ENCODE measurements at regions not wholly inside any gene's neighbourhood (a gene's known extent, or its start where the extent isn't known, plus 50 kb on each side); places are given as distances from the start of the nearest gene placed in this dataset.

DNA sequence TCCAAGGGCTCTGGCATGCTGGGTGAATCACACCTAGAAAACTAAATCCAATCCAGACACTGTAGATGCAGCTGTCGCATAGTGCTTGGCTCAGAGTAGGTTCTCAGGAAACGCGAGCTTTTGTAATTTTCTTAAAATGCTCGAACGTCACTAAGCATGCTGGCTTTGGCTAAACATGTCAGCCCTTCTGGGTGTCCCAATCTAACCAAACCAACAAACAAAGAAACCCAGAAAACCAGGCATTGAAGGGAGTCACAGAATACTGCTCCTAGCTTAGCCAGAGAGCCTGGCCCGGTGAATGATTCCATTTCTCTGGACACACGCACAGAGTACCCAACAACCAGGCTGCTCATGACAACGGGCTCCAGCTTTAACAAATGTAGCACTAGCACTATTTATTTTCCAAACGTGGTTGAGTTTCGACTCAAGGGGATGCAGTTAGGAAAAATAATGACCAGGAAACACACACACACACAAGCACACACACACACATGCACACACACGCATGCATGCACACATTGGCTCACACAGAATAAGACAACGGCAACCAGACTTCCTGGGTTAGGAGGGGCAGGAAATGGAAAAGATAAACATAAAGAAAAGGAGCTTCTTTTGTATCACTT lies 492.6 kb downstream of the MIAT start:
- DNase-seq: no peak

DNA sequence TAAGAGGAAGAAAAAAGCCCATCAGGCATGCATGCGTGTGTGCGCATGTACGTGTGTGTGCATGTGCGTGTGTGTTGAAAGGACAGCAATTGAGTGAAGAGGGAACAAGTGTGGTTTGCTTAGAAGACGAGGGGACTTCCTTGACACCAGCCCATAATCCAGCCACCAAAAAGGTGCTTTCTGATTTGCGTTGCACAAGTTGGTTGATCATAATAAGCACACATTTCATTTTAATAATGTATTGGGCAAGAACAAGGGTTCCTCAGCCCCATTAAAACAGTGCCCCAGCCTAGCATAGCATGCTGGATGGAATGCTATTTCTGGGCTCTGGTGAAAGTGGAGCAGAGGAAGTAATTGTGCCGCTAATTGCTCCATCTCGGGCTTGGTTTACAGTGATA lies 493.2 kb downstream of the MIAT start:
- no peak for DNase-seq

DNA sequence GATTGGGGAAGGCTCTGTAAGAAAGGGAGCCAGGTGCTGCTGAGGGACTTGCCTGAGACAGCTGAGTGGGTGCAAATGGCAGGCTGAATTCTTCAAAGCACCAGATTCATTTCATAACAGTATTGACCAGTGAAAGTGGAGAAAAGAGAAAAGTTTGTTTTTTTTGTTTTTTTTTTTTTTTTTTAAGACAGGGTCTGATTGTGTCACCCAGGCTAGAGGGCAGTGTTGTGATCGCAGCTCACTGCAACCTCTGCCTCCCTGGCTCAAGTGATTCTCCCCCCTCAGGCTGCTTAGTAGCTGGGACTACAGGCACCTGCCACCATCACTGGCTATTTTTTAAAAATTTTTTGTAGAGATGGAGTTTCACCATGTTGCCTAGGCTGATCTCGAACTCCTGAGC lies 494.0 kb downstream of the MIAT start:
- no peak for DNase-seq

DNA sequence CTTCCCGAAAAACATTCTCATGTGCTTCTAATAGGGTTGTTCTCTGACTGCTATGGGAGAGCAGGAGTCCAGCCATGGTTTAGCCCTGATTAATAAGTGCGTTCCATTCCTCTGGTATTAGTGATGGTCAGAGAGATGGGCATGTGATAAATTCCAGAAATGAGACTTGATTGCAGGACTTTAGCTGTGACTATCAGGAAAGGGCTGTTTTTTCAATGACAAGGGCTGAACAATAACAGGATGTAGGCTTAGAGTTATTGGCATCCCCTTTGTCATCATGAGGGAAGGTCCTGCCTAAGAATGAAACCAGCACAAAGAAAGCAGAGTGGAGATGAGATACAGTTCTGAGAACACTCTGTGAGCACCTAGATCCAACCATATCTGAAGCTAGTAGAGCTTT lies 494.6 kb downstream of the MIAT start:
- DNase-seq: no peak

DNA sequence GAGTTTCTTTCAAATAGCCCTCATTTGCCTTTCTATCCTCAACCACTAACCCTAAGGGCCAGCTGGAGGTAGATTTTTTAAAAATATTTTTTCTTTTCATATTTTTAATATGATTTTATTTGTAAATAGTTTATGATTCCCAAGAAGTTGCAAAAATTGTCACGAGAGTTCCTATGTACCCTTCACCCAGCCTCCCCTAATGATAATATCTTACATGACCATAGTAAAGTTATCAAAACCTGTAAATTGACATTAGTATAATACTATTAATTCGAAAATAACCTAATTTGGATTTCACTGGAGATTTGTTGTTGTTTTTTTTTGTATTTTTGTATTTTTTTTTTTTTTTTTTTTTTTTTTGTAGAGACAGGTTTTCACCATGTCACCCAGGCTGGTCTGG lies 495.5 kb downstream of the MIAT start:
- DNase-seq: no peak

- DNase-seq: no peak
These were observed 496.0 kb downstream of the MIAT start for GRCh38 chr22:27153386-27153785.

DNA sequence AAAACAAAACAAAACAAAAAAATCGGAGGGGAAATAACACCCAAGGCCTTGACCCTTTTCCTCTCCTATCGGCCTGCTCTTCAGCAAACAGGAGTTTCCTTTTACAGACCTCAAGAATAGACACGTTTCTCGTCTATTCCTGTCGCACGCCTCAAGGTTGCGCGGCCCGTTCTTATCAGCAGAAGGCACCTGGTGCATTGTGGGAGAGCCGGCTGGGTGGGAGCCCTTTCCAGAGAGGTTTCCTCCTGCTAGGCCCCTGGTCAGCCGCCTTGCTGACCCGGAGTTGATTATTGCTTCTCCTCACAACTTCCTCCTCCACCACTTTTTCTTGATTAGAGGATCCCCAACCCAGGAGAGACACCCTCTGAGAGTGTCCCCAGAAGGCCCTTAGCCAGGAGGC lies 497.3 kb downstream of the MIAT start:
- no peak for DNase-seq

DNA sequence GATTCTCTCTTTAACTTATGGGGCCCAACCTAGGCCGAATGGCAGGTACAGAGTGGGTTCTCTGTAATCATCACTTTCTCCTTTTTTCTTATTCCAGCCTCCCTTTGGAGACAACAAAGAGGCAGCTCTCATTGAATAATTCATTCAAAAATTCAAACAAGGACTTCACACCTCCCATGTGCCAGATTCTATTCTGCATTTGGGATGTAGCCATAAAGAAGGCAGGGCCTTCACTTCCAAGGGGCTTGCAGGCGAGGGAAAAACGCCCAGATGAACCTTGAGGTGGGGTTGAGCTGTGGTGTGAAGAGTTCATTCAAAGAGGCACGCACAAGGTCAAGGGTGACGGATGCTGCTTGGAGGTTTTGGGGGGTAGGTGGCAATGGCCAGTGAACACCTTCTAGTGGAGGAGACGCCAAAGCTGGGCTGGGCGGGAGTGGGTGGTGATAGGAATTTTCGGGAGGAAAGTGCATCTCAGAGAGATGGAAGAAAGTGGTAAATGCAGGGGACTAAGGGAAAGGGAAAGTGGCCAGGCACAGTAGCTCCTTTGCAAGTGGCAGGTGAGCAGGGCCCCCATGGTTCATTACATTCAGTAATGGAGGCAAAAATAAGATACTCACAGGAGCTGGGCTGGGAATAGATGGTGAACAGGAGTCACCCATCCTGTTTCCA lies 499.6 kb downstream of the MIAT start:
- no peak for DNase-seq

DNA sequence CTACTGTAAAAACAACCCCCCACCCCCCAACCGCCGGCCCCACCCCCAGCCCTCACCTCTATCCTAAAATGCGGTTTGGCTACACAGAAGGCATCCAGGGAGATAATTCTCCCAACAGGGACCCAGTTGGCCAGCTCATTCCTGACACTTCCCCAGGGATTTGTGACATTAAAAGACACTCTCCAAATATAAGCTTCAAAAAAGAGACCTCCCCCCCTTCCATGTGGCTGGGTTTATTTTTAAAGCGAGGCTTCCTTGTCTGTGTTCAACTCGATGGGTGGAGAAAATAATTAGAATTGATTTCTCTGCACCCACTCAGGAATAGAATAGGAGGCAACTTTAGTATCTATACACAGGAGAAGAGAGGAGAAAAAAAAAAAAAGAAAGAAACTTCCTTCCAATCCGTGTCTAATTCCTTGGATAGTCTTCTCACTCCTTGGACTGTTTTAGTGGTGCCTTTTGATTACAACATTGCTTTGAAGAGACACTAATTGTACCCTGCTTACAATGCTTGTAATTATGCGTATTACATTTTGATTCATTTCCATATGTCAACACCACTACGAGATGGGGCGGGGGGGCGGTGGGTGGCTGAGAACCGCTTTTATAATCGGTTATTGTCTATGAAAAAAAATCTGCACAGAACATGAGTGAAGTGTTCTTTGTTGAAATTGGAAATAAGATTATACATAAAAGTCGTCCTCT lies 500.4 kb downstream of the MIAT start:
- DNase-seq: no peak

- DNase-seq: no peak
These were observed 501.6 kb downstream of the MIAT start for GRCh38 chr22:27159016-27159415.

GRCh38 chr22:27159716-27160295 lies 502.4 kb downstream of the MIAT start:
- DNase-seq: no peak

- no peak for DNase-seq
These were observed 506.1 kb downstream of the MIAT start for GRCh38 chr22:27163162-27164137.

GRCh38 chr22:27164781-27165503 lies 507.6 kb downstream of the MIAT start:
- DNase-seq: no peak

- no peak for DNase-seq
These were observed 511.3 kb downstream of the MIAT start for GRCh38 chr22:27168681-27169080.

DNA sequence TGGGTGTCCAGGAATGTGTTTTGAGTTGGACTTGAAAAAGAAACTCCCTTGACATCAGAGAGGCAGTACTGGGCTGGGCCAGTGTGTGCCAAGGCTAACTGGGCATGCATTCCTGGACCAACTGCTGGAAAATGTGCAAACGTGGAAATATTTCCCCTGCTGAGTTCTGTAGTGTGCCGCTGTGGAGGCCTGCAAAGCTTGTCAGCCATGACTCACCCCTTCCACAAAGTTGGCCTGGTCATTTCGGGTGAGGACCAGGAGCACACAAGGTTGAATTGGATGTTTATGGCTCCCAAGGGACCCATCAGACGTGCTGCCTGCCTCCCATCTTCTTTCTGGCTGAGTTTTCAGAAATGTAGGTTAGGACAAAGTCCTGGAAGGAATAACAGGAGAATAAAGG lies 513.1 kb downstream of the MIAT start:
- DNase-seq: no peak

GRCh38 chr22:27171212-27171611 lies 513.8 kb downstream of the MIAT start:
- no peak for DNase-seq

DNA sequence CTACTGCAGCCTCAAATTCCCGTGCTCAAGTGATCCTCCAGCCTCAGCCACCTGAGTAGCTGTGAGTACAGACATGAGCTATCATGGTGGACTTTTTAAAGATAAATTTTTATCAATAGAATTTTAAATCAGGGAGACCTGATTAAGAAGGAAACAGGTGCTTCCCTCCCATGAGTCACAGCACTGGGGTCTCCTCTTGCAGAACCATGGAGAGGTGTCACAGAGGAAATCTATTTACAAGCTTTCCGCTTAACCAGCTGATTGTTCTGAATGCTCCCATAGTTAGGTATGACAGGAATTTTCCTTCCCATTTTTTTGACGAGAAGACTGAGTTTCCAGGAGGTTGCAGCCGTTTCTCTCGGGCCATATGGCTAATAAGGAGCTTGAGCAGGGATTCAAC lies 516.1 kb downstream of the MIAT start:
- DNase-seq: no peak

DNA sequence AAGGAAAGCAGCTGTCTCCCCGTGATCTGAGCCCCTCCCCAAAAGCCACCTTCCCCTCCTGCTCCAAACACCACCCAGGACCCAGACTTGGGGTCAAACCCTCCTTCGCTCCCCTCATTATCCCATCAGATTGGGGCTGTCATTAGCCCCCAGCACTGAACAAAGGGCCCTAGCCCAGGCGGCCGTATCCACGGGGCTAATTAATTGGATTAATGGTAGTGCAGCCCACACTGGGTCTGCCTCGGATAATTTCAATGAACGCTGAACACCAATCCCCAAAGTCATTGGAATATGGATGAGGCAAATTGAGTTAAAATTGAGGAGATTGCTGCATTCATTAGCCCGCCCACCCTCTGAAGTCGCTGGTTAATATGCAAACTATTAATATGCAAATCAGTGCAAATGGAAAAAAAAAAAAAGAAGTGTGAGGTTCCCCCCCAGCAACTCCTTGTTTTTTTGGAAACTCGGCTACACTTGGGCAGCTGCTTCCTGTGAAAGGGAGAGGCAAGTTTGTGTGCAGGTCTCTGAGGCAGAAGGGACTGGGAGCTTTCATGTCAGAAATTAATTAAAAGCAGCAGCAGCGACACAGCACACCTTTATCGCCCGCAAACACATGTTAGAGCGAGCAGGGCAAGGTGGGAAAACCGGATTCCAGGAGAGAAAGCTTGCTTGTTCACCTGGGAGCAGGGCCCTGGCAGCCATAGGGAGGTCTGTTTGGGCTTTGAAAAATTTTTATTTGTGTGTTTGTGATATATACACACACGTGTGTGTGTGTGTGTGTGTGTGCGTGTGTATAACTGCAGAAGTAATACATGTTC lies 517.8 kb downstream of the MIAT start:
- no peak for DNase-seq

- no peak for DNase-seq
These were observed 518.6 kb downstream of the MIAT start for GRCh38 chr22:27175974-27176373.

DNA sequence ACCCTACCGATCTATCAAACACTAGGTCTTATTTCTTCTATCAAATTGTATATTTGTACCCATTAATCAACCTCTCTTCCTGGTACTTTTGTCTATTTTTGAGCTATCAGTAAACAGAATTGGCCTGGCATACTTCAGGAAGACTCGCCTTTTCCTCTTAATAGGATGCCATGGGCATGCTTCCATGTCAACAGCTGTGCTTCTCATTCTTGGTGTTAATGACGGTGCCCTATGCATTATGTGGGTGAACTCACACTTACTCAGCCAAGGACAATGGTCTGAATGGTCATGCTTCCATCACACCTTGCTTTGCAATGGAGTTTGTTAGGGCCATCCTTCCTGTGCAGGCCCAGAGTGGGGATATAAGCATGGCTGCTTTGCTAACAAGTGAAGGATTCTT lies 521.8 kb downstream of the MIAT start:
- no peak for DNase-seq

- DNase-seq: no peak
These were observed 524.1 kb downstream of the MIAT start for GRCh38 chr22:27181537-27181936.

Measured in occipital lobe (tissue), 1 donor.